Muscle of arm (tissue), 1 donor: ENCODE measurements at regions not wholly inside any gene's neighbourhood (a gene's known extent, or its start where the extent isn't known, plus 50 kb on each side); places are given as distances from the start of the nearest gene placed in this dataset.
"Not testable (repeated sequence)": the region's sequence is repeated elsewhere in the genome, so short reads cannot be mapped to it uniquely, and the experiment has no call there.

Experiments
- DNase-seq: peaks from one replicate; pipeline ENCODE4 v3.0.0-alpha.2; 2013

DNA sequence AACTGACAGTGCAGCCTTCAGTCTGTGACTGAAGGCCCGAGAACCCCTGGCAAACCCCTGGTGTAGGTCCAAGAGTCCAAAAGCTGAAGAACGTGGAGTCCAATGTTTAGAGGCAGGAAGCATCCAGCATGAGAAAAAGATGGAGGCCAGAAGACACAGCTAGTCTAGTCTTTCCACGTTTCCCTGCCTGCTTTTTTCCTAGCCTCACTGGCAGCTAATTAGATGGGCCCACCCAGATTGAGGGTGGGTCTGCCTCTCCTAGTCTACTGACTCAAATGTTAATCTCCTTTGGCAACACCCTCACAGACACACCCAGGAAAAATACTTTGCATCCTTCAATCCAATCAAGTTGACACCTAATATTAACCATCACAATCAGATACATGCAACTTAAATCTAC, 87.8 kb downstream of the TENT5D start:
- not testable (repeated sequence) for DNase-seq

DNA sequence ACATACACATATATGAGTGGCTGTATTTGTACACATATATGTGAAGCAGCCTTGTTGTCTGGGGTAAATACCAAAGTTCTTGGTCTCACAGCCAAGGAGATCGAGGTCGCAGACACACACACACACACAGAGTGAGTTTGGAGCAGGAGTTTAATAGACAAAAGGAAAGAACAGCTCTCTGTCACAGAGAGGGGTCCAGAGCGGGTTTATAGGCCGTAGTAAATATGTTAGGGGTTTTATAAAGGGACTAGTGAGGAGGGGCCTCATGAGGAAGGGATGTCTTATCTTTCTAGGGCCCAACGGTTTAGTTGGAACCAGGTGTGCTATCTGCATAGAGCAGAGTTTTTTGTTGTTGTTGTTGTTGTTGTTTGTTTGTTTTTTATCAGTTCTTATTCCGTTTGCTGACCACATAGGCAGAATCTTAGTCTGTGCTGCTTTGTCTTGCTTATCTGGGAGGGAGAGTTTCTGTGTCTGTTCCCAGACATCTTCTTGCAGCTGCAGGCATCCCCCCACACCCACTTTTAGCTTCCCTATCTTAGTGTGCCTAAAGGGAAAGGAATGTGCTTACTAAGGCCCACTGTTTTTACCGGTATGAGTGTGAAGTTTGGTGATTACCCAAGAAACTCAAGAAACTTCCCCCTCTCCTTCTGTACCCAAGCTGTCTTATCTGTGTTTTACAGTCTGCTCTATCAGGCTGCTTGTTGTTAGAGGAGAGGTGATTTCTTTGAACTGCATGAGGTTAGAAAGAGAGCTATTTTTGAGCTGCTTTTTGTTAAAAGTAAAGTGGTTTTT, 91.9 kb downstream of the TENT5D start:
- no peak for DNase-seq

DNA sequence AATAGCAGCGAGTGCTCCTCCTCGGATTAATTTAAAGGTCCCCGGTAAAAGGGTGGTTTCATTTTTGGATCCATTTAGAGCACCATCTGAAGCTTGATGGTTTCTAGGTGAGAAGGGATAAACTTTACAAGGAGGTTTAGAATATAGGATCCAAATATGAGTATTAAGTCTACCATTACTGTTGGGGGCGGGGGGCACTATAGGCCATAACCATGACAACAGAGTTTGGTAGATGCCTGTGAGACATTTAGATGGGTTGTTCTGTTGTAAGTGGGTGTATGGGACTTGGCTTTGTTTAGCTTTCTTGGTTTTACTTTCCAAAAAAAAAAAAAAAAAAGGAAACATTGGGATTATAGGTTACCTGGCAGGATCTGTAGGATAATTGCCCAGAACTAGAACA, 92.7 kb downstream of the TENT5D start:
- no peak for DNase-seq

DNA sequence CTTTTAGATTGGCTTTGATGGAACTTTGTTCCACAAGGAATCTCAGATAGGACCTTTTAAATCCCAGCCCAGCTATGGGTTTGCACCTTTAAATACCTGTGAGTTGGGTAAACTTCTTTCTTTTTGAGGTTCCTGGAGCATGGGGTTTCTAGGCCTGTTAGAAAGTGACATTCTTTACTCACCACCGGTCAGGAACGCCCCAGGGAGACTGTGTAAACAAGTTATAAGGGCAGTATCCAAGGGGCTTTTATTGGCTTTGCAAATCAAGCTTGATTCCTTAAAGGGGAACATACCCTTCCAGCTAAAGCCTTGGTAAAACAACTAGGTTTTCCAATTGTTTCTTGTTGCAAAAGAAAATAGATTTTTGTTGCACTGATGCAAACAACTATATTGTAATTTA, 93.4 kb downstream of the TENT5D start:
- DNase-seq: no peak

DNA sequence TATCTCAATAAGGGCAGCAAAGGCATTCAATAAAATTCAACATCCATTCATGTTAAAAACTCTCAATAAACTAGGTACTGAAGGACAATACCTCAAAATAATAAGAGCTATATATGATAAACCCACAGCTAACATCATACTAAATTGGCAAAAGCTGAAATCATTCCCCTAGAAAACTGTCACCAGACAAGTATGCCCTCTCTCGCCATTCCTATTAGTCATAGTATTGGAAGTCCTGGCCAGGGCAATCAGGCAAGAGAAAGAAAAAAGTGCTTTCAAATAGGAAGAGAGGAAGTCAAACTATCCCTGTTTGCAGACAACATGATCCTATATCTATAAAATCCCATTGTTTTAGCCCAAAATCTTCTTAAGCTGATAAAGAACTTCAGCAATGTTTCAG, 116.8 kb downstream of the TENT5D start:
- no peak for DNase-seq

DNA sequence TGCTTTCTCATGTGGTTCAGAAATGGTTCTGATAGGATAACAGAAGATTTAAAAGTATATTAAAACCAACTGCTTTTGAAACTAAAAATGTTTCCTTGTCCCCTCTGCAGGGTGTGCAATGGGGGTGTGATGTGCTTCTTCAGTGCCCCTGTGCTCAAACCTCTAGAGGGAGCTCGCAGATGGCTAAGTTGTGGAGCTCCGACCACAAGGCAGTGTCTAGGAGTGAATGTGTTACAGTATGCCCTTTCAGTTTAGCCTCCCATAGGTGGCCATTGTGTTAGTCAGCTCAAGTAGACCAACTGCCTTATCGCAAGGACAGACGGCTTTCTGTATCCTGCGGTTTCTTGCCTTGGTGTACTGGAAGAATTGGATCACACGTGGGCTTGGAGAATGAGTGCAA, 130.5 kb downstream of the TENT5D start:
- no peak for DNase-seq

DNA sequence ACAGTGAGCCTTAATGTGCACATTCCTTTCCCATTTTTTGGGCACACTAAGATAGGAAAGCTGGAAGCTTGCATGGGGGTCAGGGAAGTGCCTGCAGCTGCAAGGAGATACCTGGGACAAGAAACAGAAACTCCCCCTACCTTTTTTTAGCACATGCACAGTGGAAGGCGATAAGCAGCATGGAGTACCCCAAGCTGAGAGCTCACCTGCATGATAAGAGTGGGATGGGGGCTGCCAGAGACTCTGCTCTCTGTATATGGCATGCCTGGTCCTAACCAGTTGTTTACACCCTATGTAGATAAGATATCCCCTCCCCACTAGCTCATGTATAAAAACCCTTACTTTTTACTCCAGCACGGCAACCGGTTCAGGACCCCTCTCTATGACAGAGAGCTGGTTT, 135.9 kb downstream of the TENT5D start:
- no peak for DNase-seq

DNA sequence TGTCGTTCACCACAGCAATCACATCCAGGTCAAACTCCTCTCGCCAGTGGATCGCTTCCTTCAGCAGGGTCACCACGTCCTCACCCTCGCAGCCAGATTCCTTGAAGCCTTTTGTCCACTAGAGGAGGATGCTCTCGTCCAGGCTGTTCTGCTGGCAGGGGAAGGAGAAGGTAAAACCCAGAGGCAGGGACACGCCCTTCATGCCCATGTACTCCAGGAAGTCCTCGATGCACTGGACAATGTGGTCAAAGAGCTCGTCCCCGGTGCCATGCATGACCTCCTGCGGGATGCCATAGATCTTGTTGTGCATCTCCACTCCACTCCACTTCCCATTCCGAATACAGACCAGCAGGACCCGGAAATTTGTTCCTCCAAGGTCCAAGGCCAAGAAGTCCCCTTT, 152.4 kb downstream of the TENT5D start:
- DNase-seq: no peak

DNA sequence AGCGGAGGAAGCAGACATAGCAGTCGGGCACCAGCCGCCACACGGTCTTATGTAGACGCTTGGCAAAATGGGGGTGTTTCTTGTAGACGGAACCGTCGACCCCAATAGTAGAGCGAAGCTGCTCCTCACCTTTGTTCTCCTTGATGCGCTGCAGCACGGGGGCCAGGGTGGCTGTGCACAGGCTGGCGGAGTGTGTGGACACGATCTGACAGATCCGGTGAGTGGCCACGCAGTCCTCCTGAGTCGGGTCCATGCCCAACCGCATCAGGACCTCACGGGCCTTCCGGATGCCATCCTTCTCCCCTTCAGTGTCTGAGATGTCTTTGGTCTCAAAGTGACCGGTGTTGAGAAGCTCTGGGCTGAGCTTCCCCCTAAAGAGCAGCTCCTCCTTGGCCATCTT, 153.0 kb downstream of the TENT5D start:
- DNase-seq: no peak

DNA sequence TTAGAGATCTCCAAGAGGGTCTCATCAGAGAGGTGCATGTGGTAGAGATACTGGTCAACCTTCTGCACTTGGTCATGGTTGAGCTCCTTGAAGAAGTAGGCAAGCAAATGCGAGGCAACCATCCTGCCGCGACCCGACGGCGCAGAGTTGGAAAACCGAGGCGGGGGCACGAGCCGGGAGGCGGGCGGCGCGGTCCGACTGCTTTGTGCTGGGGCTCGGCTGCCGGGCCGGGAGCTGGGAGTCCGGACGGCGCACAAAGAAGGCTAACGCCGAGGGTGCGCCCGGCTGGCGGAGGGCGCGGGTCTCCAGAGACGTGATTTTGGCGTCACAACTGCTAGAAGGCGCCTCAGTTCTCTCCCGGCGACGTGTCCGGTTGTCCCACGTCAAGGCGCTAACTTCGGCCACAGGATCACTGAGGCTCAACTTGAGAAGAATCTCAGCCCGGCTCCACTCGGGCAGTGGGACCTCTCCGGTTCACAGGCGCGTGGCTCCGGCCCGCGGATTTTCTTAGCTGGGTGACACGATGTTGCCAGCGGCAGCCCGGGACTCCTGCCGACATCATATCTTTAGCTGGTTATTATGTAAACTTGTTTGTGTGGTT, 154.3 kb downstream of the TENT5D start:
- not testable (repeated sequence) for DNase-seq

DNA sequence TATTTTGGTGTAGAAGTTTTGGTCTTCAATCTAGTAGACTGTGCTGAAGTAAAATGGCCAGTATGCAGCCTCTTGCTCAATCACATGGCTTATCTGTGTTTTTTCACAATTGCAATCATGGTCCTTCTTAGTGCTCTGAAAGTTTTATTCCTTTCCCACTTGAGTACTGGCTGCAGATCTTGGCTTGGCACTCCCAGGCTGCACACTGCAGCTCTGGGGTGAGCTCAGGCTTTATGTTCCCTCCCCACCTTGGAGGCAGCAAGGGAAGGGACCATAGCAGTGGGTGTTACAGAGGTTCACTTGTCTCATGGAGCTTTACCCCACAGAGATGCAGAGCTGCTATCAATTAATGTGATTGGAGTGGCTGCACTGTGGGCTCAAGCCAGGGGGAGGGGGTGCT, 156.0 kb downstream of the TENT5D start:
- no peak for DNase-seq

DNA sequence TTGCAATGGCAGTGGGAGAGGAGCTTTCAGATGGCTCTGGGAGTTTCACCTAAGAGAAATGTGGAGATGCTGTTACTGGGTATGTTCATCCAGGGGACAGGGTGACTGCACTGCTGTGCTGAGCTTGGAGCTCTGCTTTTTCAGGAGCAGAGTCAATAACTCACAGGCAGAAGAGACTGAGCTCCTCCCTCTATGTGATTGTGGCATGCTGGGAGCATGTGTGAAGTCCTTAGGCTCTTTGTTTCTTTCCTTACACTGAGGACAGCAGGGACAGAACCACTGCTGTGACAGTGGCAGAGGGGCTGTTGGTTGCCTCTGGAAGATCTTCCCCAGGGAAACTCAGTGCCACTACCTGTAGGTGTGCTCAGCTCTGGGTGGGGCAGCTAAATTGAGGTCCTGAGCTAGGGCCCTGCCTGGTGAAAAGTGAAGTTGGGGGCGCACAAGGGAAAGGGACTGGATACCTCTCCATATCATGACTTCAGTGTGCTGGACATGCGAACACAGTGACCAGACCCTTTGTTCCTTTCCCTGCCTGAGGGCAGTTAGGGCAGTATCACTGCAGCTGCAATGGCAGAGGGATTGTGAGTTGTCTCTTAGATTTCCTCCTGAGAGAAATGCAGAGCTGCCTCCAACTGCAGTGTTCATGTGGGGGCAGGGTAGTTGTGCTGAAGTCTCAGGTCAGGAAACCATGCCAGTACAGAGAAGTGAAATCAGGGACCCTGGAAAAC, 156.7 kb downstream of the TENT5D start:
- peak; percentile 9 for DNase-seq

DNA sequence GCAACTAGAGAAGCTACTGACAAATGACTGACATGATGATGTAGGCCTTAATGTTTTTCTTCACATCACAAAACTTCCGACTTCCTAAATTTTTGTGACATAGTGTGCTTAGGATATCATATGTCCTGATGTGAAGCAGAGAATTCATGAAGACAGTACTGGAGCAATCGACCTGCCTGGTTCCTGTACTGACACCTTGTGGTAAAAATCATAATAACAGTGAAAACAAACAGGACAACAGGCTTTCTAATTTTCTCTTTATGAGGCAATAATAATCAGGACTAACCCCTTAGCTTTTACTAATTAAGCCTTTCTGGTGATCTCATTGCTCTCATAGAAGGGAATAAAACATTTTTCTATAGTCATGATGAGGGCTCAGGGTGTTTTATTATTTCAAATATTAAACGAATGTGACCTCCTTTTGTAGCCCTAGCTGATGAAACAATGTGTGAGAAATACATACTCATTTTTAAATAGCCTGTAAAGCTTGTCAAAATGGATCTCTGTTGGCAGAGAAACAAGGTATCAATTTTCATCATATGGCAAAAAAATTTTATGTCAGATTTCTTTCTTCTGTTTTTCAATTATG, 158.4 kb downstream of the TENT5D start:
- peak; percentile 20 for DNase-seq

DNA sequence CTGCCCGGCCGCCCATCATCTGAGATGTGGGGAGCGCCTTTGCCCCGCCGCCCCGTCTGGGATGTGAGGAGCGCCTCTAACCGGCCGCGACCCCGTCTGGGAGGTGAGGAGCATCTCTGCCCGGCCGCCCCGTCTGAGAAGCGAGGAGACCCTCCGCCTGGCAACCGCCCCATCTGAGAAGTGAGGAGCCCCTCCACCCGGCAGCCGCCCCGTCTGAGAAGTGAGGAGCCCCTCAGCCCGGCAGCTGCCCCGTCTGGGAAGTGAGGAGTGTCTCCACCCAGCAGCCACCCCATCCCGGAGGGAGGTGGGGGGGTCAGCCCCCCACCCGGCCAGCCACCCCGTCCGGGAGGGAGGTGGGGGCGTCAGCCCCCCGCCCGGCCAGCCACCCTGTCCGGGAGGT, 170.7 kb downstream of the TENT5D start:
- not testable (repeated sequence) for DNase-seq

DNA sequence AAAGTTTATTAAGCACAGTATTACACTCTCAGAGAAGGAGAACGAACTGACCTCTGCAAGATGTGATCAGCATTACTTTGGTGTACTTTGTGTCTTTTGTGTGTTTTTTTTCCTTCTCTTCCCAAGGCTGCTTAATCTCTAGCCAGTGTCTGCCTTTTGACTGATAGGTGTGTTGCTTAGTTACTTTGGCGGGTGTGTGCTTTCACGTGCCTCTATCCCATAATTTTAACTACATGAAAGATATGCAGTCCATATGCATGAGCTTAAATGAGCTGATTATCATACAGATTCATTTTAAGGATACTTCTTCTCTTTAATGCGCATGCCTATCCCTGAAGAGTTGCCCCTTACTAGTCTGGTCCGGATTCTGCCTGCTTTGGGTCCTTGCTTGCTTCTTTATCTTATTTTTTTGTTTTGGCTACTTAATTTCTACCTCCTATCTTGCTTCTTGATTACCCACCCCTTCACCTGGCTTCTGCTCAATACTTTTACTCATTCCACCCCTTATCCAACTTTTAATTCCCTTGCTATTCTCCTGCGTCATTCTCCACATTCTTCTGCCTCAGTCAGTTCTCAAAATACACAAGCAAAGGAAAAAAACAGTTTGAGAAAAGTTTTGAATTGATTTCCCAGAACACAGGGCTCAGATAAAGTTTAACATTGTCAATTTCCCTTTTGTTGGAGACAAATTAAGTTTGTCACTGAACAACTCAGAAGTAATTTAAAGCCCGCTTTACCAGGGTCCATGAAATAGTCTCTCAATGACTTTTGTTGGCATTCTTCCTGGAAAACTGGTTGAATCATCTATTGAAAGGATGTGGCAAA, 182.0 kb downstream of the TENT5D start:
- DNase-seq: no peak
